Fibroblast of lung (primary cell): ENCODE measurements at regions not wholly inside any gene's neighbourhood (a gene's known extent, or its start where the extent isn't known, plus 50 kb on each side); places are given as distances from the start of the nearest gene placed in this dataset.

Experiments used
- EZH2 ChIP-seq: IDR thresholded peaks from 2 replicates; pipeline ENCODE4 v1.5.1; 2012; ENCODE audit warnings: low read length, control low read depth, mild to moderate bottlenecking; ENCODE audit errors: missing control alignments
- TF ChIP-seq, protein P1 (sequence below), 2 donors: IDR thresholded peaks in 1 of 2; conservative IDR thresholded peaks in 1 of 2; 1 replicate in 1 of 2; 2 replicates in 1 of 2; pipeline ENCODE4 v1.5.1; 2011 to 2012; ENCODE audit warnings: low read length in 2 of 2, control low read depth in 1 of 2, inconsistent platforms in 1 of 2, low read depth in 1 of 2, mild to moderate bottlenecking in 1 of 2

DNA sequence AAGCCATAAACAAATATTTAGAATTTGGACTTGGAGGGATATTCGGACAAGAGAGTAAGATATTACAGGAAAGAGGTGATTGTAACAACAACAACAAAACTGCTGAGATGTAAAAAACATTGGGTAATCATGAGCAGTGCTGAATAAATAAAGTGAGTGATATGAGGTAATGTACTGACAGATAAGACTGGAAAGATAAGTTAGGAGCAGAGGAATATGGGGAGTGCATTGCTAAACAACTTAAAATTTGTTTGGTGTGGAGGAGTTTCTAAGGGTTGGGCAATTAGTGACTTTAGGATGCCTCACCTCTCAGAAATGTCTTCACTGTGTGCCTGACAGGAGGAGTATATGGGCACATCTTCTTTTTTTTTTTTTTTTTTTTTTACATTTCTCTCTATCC lies 637.8 kb upstream of the GRIA3 start:
- TF ChIP-seq, protein P1, sequence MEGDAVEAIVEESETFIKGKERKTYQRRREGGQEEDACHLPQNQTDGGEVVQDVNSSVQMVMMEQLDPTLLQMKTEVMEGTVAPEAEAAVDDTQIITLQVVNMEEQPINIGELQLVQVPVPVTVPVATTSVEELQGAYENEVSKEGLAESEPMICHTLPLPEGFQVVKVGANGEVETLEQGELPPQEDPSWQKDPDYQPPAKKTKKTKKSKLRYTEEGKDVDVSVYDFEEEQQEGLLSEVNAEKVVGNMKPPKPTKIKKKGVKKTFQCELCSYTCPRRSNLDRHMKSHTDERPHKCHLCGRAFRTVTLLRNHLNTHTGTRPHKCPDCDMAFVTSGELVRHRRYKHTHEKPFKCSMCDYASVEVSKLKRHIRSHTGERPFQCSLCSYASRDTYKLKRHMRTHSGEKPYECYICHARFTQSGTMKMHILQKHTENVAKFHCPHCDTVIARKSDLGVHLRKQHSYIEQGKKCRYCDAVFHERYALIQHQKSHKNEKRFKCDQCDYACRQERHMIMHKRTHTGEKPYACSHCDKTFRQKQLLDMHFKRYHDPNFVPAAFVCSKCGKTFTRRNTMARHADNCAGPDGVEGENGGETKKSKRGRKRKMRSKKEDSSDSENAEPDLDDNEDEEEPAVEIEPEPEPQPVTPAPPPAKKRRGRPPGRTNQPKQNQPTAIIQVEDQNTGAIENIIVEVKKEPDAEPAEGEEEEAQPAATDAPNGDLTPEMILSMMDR (conservative IDR thresholded peaks at IDR 0.05 in 1 of 2, IDR thresholded peaks at IDR 0.05 in 1 of 2; ENCODE audit: low read depth in 1 of 2, low read length in 2 of 2): no peak
- TF ChIP-seq EZH2: no peak
